Dermis microvascular lymphatic vessel endothelial cell (primary cell): ENCODE measurements at regions not wholly inside any gene's neighbourhood (a gene's known extent, or its start where the extent isn't known, plus 50 kb on each side); places are given as distances from the start of the nearest gene placed in this dataset.

Experiments used
- DNase-seq, 2 donors: peaks; one replicate each; pipeline versions ENCODE4 v3.0.0 to v3.0.0-alpha.2; 2010; ENCODE audit warnings: low read depth in 2 of 2

DNA sequence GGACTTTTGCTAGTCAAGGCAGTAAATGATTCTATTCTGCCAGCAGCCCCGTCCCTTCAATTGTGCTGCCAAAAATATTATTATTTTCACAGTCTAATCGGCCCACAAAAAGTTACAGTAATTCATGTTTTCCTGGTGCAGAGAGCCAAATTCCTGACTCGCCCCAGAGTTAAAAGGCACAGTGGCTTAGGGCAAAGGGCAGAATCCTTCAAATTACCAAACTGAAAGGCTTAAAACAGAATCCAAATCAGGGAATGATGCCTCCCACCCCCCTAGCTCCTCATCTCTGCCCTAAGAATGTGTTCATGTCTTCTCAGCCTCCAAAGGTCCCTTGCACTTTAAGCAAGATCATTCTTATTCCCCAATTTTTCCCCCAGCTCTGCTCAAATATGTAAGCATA is 477.8 kb upstream of the PROK2 start:
- DNase-seq: no peak

DNA sequence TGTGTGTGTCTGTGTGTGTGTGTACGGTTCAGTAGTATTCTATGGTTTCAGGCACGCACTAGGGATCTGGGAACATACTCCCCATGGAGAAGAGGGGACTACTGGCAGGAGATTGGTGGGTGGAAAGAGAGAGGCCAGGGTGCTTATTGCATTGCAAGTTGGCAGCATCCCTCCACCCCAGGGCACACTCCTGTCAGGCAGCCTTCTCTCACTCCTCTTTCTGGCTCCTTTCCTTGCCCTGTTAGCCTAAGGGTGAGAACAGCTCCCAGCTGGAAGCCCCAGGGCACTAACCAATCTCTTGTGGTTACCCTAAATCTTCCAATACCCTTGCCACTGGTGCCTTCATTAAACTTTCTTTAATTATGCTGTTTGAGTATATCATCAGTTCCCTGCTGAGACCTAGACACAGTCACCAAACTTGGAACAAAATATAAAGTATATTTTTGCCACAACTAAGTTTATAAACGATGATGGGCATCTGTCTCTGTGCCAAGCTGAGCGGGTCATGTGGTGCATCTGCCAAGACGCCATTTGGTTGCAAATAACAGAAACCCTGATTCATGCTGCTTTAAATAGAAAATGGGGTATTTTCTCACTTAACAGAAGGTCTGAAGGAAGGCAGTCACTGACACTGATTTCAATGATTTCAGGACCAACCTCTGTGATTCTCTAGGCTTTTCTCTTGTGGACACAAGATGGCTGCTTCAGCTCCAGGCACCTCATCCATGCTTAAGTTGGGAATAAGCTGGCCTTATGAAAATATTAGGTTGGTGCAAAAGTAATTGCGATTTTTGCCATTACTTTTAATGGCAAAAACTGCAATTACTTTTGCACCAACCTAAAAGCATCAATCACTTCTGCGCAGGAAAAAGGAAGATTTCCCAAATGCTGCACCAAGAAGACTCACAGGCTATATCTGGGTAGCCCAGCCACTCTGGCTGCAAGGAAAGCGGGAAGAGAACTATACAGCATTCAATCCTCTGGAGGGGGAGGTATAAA is 476.9 kb upstream of the PROK2 start:
- DNase-seq: no peak

DNA sequence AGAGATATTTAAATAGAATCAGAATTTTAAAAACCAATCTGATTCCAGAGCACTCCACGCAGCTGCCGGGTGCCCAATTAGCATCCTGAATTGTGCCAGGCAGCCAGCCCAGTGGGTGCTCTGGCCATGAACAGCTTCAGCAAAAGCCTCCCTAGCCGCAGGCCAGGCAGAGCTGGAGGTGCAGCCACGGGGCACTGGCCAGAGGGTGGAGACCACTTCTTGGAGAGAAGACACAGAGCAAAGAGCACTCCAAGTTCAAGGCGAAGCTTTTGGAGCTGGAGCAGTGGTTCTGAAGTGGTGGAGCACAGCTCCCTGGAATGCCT is 475.6 kb upstream of the PROK2 start:
- DNase-seq: no peak

DNA sequence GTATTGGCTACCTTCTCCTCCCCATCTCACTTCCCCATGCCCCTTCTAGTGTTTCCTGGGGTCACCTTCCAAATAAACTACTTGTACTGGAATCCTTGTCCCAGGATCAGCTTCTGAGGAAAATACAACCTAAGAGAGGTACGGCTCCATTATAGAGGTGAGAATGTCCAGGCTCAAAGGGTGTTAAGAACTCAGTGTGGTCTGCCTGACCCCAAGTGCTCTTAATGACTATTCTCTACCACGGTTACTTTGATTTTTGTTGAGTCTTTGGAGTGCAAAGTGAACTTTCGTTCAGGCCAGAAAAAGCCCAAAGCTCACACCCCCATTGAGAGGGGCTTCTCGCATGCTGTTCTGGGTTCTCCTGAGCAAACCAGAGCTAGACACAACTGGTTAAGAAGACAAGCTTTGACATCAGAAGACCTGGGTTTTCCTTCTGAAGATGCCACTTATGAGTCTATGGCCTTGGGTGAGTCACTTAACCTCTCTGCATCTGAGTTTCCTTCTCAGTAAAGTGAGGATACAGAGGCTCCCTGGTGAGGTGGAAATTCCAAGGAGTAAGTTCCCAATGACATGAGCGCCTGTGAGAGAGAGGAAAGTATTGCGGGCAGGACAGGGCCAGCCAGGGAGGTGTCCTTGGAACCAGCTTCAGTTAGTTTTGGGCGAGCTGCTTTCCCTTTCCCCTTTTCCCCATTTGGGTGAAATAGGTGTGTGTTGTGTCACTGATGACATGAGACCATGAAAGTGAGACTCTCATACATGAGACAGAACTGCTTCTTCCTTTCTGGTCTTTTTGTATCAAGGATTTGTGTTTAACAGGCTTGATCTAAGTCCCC is 475.0 kb upstream of the PROK2 start:
- no peak for DNase-seq

DNA sequence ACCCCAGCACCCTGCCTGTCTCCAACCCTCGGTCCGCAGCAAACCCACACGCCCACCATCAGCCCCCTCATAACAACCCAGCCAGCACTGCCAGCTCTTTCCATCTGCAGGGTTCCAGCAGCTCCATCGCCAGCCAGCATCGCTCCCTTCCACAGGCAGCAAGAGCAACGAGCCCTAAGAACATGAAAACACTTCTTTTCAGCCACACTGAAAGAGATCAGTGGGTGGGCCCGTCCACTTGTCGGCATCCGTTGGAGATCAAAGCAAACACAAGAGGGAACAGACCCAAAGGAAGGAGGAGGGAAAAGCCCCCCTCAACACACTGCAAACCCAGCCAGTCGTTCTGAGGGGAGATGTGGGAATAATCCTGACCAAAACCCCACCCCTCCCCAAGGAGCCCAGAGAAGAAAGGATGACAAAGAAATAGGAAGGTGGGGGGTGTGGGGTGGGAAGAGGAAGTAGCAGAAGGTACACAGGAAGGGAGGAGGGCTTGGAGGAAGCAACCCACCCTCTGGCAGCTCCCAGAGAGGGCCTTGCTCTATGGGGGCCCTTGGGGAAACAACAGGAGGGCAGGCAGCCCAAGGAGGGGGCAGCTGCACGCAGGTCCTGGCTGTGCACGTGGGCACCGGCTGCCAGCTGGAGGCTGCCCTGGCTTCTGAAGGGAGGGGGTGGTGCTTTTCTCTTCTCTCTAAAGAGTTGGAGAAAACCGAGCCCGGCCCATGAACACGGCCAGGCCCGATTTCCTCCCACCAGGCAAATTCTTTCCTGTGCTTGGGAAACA is 473.6 kb upstream of the PROK2 start:
- DNase-seq: no peak

DNA sequence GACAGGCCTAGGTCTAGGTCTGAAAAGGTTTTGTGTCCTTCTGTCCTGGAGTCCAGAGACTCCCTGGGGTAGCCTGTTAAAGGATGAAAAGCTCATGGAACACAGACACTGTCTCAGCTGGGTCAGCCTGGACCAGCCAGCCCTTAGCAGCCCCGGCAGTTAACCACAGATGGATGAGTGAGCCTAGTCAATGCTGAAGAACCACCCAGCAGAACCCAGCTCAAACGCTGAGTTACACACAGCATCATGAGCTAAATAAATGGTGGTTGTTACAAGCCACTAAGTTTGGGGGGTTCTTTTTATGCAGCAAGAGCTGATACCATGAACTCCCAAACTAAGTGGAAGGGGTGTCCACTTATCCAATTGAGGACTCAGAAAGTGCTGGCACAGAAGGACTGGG is 472.8 kb upstream of the PROK2 start:
- no peak for DNase-seq

DNA sequence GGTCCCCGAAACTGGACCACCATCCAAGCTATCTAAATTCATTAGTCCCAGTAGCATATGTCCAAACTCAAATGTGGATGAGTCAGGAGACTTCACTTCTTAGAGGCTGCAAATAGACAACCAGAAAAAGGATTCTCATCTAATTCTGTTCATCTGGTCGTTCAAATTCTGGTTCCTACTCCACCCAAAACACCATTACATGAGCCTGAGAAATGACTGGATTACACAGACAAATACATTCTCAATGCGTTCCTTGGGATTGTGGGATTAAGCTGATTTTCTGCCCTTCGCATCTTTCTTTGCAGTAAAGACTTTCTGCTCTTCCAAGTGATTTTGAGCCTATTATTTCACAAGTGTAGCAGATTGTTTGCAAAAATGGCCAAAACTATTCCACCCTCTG is 472.3 kb upstream of the PROK2 start:
- DNase-seq: no peak

DNA sequence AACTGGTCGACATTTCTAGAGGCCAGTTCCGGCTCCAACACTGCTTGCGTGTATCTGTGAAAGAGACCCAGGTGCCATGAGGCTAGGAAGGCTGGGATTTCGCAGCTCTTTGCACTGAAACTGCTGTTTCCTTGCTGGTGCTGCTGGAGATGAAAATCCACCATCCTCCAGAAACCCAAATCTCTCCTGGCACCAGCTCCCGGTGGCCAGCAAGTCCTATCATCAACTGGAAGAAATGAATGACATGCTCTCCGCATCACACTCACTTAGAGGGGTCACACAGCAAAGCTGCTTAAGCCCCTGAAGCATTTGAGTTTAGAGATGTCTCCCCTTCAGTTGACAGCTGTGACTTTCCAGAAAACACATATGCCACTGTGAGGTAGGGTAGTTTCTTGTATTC is 471.8 kb upstream of the PROK2 start:
- no peak for DNase-seq

DNA sequence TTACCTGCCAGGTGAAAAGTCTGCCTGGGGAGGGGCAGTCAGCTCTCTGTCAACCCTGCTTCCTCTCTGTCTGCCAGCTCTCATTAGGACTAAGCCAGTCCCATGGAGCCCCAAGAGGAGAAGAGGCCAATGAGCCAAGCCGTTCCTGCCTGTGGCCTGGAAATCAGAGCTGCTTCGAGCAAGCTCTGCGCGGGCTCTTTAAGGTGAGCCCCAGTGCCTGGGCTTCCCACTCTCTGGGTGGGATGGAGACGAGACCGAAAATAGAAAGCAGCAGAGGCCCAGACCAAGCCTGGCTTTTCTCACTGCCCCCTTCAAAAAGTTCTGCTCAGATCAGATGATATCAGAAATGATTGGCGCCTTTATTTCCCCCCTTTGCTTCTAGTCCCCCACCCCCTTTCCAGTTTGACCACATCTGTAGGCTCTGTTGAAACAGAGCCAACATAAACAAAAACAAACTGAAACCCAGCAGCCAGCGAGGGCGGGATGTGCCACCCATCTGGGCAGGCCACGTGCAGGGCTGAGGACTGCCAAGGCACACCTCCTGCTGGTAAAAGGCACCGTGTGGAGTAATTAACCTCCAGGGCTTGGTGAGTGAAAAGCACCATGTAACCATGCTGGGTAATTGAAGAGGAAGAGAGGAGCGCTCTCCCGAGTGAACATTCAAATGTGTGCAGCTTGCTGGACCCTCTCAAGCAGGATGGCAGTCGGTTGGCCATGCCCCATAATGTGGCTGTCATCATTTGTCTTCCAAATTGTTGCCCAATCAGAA is 471.0 kb upstream of the PROK2 start:
- DNase-seq: peak in 1 of 2 donors; percentile 36

DNA sequence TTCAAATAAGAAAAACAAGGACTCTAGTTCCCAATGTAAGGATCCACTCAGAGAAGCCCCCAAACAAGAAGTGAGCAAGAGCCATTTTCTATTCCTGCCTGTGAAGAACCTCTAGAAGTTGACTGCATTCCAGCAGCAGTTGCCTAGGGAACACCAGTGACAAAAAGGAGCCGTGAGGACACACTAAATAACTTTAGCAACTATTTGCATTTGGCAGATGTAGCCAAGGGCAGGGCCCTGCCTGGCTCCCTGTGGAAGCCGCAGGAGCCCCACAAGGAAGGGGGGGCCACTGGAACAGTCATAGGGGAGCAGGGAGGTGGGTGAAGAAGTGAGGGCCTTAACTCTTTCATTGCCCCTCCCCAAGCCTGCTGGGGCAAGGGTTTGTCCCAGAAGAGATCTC is 470.2 kb upstream of the PROK2 start:
- DNase-seq: no peak

DNA sequence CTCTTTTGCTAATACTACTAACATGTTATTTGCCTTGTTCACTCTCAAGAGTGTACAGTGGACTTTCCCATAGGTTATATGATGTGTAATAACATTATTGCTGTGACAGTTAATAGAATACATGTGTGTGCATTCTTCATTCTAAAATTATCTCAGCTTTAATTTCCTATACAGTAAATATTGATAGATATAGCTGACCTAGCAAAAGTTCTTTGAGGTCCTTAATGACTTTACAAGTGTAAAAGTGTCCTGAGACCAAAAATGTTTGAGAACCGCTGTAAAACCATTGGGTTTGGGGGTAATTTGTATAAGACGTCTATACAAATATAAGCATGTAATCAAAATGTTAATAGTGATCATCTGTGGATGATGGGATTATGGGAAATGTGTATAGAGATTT is 469.5 kb upstream of the PROK2 start:
- no peak for DNase-seq

DNA sequence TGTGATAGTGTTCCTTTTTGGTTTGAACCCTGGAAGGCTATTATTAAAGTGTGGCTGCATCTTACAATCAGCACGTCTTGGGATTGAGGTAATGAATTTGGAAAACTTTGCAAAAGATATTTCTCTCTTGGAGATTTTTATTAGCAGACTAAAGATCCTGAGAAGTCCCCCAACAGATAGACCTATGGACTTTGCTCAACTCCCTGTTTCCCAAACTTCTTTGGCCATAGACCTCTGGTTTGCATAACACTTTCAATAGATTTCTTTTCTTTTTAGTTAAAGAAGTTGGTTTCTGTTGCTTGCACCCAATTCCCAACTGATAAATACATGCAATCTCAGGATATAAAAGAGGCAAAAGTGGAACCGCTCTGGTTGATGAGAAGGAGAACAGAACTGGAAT is 465.8 kb upstream of the PROK2 start:
- no peak for DNase-seq

DNA sequence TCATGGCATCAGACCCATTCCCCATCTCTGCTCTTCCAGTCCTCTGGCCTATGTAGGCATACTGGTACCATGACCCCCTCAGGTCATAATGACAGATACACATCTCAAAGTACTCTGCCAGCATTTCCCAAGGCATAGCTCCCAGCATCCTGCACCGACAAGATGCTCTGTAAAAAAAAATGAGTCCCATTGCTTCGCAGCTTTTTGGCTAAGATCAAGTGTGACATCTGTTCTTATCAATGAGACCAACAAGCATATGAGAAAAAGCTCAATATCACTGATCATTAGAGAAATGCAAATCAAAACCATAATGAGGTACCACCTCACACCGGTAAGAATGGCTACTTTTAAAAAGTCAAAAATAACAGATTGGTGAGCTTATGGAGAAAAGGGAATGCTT is 463.9 kb upstream of the PROK2 start:
- no peak for DNase-seq

DNA sequence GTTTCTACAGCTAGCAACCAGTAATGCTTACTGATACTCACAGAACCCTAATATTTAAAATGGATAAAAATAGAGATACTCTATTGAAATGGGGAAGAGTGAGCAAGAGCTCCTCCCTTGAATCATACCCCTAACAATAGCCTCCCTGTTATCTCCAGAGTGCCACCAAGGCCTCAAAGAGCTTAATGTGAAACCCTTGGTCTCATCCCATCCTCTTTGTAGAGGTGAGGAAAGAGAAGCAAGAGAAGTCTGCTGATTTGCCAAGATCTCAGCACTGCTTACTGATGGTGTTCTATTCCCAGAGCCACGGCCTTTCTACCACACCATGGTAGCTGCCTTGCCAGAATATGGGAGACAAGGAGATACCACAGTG is 463.4 kb upstream of the PROK2 start:
- no peak for DNase-seq

DNA sequence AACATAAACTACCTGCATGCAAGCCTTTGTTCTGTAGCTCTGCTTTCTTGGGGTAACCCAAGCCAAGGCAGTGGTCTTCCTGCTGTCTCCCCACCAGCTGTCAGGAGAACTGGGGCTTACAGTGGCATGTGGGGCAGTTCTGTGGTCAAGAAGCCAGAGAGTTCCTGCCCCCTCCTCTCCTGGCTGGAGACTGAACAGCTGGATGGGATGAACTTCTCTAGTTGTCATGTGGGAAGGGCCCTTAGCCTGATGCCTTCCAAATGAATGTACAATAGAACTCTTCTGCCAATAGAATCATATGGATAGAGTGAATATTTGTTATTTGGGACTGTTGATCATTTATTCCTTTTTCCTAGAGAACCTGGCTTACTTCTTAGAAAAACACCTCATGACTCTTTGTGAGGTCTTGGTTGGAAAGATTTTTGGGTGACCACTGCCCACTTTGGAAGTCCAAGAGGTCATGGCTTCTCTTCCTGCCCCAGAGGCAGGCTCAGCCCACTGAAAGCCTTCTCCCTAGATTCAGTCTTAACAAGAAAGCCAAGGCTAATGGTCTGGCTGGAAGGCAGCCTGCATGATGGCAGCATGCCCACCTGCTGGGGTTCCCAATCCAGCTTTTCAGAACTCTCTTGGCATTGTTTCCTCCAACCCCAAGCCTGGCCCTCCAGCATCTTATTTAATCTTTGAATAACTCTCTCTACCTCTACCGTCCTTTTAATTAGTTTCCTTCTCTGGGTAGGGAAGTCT is 462.9 kb upstream of the PROK2 start:
- no peak for DNase-seq

DNA sequence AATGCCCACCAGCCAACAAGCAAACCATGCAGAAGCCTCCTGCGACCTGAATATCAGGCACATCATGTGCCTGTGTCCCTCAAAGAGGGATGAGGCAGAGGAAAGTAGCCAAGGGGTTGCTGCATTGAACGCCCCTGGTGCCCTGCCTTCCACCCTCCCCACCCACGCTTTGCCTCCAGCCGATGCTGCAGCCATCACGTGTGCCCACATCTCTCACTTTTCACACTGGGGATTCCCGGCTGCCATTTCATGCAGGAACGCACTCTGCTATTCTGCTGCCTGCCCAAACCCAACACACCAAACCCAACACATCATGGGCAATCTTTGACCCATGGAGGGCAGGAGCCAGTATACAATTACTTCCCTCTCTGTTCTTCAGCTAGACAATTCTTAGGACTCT is 462.2 kb upstream of the PROK2 start:
- DNase-seq: no peak

DNA sequence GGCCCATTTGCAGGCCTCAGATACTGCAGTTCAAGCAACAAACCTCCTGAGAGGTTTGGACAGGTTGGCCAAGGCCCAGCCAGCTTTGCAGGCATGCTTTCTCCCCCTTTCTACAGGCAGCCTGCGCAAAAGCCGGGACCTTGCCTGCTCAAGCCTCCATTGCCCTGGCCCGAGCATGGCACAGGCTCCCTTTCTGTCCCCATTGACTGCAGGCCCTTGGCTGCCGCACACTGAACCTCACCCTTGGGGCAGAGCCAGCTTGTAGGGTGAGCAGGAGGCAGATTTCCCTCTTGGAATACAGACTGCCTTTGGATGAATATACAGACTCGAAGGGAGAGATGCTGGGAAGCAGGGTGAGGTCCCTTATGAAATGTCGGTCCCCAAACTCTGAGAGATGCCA is 461.7 kb upstream of the PROK2 start:
- DNase-seq: no peak

DNA sequence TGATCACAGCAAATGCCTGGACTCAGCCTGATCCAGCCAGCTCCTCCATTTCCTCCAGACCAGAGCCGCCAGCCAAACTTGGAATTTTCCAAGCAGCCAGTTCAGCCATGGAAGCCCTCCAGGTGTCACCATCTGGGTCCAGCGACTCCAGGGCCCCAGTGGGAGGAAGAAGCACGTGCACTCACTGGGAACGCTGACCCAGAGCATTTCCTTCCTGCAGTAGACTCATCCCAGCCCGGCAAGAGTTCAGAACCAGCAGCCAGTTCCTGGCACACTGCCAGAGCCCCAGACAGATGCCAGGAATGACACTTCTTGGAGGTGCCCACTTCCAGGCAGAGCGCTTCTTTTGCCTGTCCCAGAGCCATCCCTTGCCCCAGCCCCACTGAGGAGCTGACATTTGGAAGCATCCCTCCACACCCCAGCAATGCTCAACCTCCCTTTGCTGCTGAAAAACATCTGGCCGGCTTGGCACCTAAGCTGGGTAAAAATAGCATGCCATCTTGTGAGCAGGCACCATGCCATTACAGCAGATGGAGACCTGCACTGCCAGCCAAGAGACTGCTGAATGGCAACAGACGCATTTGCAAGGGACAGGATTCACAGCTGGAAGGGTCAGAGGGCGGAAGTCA is 460.3 kb upstream of the PROK2 start:
- DNase-seq: peak; percentile 41 to 54

DNA sequence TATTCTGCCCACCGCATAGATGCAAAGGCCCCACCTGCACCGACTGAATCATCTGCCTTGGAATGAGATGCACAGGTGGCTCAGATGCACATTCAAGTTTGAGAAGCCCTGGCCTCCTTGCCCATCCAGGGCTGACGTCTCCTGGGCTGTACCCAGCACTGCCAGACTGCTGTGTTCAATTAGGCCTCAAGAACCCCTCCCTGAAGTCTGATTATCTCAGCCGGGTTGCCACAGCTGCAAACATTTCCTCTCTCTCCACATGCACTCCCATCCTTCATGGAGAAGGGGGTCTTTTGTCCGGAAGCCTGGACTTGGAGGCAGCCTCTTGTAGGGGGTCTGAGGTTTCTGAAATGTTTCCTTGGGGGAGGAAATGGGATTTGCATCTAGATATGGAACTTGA is 459.4 kb upstream of the PROK2 start:
- DNase-seq: no peak

DNA sequence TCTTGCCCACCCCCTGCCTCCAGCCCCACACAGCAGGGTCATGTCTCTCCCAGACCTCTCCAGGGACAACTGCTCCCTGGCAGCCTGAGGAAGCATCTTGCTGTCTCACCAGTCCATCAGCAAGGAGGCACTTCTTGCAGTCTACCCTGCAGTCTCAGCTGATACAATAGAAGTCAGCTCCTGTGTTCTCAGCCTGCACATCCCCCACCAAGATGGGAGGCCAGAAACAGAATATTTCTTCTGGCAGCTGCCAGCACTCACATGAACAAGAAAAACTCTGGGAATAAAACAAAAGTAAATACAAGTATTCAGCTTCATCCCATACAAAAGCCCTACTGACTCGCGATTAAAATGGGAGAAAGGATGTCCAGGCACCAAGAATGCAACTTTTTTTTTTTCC is 457.4 kb upstream of the PROK2 start:
- DNase-seq: no peak
